GM19395 (cell line): ENCODE measurements at regions not wholly inside any gene's neighbourhood (a gene's known extent, or its start where the extent isn't known, plus 50 kb on each side); places are given as distances from the start of the nearest gene placed in this dataset.

Source experiments
- ATAC-seq: cut with Tn5 transposase; IDR thresholded peaks from one replicate; pipeline ENCODE4 v1.9.1; 2021; ENCODE audit warnings: mild to moderate bottlenecking, moderate library complexity; ENCODE audit not compliant: unreplicated experiment

DNA sequence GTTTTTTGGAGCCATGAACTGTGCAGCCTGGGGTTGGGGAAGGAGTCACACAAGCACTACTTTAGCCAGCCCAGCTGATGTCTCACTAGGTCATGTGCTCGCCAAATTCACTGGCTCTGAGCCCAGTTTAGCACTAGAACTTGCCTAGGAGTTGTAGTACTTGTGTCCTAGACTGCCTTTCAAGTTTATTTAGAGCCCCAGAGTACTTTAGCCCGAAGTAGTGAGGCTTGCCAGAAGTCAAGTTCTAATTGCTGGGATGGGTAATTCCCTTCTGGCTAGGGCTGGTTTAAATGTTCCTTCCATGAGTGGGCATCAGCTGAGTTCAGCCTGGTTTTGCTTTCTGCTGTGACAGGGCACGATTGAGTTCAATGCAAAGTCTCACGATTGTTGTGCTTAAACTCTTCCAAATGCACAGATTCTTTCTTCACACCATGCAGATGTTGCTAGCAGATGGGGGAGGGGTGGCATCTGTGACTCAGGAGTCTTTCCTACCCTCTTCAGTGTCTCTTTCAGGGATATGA is 228.2 kb upstream of the ZPLD1 start:
- no peak for ATAC-seq

DNA sequence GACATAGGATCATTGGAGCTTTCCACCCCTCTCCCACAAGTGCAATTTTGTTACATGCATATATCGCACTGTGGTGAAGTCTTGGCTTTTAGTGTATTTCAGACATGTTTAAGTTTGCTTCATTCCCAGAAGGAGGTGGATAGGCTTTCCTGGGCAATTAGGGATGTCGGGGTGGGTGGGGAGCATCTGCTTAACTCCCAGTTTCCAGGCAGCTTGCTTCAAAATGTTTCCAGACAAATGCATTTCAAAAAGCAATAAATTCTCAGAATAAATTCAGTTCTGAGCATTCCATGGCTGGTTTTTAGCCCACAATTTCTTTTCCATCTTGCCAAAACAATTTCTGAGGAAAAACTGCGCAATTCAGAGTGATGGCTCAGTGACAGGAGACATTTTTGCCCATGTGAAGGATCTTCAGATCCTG is 227.7 kb upstream of the ZPLD1 start:
- ATAC-seq: no peak

DNA sequence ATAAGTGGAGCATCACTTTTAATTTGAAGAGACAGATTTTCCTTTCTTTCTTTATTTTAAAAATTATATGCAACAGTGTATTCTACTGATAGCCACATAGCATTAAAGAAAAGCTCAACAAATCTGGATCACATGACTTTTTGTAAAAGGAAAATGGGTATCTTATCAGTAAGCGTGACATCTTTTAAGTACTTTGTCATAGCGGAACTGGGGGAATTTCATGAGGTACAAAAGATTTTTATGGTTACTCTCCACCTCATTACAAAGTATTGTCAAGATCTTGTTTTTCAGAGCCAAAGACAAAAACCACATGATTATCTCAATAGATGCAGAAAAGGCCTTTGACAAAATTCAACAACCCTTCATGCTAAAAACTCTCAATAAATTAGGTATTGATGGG is 219.6 kb upstream of the ZPLD1 start:
- ATAC-seq: no peak

DNA sequence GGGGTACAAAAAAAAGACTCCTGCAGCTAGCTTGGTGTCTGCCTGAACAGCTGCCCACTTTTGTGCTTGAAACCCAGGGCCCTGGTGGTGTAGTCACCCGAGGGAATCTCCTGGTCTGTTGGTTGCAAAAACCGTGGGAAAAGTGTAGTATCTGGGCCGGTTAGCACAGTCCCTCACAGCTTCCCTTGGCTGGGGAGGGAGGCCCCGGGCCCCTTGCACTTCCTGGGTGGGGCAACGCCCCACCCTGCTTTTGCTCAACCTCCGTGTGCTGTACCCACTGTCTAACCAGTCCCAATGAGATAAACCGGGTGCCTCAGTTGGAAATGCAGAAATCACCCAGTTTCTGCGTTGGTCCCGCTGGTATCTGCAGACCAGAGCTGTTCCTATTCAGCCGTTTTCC is 211.7 kb upstream of the ZPLD1 start:
- no peak for ATAC-seq

DNA sequence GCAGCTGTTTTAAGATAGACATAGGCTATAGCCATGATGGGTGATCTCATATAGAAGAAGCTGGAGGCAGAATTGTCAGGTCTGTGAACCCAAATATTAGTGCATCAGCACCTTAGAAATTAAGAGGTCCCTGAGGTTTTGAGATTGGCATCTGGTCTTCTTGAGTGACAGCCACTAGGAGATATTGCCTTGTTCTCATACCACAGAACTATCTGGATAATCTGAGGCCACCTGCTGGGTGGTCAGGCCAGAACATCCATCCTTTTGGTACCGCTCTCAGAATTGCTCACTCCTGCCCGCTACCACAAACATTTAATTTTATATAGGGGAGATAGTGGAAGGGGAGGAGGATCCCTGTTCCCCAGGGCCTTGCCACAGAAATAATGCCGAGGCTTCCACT is 210.6 kb upstream of the ZPLD1 start:
- ATAC-seq: peak; percentile 61

DNA sequence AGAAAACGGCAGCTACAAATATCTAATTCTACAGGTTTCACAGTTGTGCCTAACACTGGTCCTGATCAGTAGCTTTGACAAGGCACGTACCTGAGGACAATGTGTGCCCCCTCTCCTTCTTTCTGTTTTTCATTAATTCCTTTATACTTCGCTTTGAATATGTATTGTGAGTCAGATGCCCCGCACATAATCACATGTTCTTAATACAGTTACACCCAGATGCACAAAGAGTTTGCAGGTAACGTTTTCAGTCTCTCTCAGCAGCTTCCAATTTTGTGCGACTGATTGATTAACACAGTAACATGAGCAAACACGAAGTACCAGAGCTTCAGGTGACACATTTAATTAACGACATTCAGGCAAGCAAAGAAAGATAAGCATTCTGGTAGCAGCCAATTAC is 209.8 kb upstream of the ZPLD1 start:
- no peak for ATAC-seq

DNA sequence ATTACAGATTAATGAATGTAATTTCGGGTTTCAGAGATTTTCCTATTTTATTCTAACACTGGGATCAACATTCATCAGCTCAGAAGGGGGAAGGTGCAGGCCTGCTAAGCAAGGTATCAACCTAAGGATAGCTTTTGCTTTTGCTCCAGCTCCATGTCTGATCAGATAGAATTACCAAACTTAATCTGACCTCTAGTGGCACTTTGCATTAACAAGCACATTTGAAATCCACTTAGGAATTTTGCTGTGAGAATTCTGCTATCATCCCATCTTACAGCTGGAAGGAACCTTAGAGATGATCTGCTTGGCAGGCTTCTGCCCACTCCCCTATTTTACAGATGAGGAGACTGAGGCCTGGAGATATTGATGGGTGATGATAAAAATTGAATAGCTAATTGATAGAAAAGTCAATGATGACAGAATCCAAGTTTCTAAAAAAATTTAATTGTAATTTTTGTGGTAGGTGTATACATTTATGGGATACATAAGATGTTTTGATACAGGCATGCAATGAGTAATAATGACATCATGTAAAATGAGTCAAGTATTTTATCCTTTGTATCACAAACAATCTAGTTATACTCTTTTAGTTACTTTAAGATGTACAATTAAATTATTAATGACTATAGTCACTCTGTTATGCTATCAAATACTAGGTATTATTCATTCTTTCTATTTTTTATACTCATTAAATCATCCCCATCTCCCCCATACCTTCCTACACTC is 209.2 kb upstream of the ZPLD1 start:
- no peak for ATAC-seq

DNA sequence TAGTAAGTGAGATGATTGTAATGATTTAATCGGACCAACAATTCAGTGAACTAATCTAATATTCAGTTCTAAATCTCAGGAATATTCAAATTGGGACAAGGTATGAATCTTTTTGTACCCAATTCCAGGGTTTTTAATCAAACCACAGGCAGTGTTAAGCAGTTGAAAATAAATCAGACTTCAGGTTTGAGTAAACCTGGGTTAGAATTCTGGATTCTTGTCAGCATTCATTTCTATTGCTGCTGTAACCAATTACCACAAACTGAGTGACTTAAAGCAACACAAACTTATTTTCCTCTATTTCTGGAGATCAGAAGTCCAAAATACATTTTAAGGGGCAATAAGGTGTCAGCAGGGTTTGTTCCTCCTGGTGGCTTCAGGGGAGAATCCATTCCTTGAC is 208.4 kb upstream of the ZPLD1 start:
- ATAC-seq: no peak

DNA sequence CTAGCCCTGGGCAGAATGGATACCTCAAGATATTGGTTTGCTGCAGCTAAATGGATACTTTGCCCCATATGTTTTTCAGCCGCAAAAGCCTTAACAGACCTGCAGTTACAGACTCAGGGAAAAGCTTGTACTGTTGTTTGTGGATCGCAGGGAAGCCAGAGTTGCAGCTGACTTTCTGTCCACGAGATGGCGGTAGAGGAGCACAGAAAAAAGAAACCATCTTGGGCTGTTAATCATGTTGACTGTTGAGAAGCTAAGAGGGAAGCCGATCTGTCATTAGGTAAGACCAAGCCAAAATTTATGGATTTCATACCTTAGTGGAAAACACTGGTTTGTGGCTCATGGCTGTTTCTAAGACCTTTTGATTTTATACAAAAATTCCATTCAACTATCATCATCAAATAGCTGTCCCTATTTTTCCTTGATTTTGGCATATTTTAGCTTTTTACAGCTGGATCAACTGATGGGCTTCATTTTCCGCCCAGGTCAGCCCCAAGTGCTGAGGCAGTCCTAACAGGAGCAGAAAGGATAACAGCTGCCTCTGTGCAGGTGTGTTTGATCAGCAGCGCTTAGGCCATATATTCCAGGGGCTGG is 205.7 kb upstream of the ZPLD1 start:
- ATAC-seq: peak; percentile 70

DNA sequence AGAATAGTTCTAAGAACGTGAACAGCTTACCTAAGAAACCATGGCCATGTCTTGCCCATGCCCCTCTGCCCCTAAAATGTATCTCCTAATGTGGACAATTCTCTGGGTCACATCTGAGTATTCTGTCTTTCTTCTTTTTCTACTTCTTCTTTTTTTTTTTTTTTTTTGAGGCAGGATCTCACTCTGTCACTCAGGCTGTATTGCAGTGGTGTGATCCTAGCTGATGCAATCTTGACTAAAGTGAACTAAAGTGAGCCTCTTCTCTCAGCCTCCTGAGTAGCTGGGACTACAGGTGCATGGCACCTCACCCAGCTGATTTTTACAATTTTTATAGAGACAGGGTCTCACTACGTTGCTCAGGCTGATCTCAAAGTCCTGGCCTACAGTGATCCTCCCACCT is 204.8 kb upstream of the ZPLD1 start:
- ATAC-seq: no peak

DNA sequence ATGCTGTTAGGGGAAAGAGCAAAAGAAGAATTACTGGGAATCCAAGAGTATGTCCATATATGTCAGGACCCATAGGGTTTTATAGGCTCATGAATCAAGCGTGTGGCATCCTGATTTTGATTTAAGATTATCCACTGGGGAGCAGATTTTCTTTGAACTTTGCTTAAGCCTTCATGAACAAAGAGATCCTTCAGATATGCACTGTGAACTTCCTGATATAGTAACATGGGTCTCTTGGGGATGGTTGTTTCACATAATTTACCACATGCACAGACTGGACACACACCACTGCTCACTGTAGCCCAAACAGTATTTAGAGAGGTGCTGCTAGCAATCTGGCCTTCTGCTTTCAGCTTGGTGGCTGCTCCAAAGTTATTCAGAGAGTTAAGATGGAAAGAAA is 200.9 kb upstream of the ZPLD1 start:
- peak; percentile 93 for ATAC-seq

DNA sequence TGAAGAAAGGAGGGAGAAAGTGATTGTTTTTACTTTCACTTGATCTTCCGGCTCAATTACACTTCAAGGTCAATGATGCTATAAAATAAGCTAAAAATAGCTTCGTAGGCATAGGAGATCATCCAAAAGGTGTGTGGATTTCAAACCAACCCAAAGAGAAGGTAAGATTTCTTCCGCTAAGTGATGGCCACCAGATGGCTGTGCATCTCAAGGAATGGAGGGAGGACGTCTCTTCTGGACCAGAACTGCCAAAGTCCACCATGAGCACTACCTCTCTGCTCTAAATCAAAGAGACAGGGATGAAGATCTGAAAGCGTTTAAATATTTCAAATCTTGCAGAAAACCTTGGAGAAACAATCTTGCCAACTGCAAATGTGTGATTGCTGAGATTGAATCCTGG is 199.1 kb upstream of the ZPLD1 start:
- peak; percentile 46 for ATAC-seq

DNA sequence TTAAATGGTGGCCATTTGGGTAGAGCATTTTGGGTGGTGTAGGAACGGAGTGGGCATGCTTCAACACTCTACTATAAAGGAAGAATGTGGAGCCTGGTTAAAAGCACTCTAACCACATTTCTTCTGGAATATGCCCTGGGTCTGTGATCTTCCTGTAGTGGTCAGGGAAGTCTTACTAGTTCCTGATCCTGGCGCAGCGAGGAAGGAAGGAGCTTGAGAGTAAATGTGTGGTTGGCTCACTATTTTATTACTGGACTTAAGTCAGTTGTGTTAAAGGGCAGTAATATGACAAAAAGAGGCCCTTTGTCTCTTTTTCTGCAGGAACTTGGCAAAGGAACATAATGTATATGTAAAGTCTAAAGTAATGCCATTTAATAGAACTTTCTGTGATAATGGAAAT is 197.6 kb upstream of the ZPLD1 start:
- ATAC-seq: no peak

DNA sequence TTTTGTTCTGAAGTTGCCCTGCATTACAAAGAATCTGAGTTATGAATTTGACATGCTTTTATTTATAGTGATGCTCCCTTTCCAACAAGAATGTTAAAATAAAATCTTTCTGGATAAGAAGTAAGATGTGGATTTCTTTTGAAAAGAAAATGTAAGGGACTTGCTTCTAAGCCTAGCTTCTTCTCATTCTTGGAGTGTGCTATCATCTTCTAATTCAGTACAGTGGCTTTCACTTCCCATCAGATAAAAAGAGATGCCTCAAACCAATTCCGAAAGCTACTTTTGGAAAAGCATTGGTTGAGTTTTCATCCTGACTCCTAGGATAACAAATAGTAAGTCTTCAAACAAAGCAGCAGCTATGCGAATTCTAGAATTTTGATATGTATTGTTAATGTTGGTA is 197.0 kb upstream of the ZPLD1 start:
- no peak for ATAC-seq

DNA sequence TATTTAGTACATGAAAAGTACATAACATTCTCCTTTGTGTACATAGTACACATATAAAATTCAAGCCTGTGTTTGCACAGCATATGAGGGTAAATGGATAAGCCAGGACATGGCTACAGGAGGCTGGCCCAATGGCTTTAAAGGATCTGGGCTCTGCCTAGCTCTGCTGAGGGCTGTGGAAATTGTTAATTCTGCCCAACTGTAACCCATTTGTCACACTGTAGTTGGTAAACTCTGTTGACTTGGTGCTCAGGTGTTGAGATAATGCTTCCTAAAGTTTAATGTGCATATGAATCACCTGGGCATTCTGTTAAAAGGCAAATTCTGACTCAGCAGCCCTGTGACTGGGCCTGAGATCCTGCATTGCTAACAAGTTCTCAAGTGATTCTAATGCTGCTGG is 196.5 kb upstream of the ZPLD1 start:
- ATAC-seq: no peak

DNA sequence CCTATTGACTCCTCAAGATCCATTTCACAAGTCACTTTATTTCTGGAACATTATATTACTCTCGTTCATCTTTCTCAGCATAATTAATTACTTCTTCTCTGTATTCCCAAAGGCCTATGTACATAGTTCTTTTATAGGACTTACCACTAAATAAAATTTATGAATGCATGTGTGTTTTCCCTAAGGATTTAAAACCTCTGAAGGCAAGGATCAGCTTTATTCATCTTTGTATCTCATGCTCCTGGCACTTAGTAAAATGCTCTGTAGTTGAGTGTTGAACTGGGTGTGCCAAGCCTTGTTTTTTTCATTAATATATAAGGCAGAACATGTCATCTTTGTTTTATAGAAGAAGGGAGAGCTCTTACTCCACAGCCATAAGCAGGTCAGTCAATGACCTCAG is 194.1 kb upstream of the ZPLD1 start:
- no peak for ATAC-seq

DNA sequence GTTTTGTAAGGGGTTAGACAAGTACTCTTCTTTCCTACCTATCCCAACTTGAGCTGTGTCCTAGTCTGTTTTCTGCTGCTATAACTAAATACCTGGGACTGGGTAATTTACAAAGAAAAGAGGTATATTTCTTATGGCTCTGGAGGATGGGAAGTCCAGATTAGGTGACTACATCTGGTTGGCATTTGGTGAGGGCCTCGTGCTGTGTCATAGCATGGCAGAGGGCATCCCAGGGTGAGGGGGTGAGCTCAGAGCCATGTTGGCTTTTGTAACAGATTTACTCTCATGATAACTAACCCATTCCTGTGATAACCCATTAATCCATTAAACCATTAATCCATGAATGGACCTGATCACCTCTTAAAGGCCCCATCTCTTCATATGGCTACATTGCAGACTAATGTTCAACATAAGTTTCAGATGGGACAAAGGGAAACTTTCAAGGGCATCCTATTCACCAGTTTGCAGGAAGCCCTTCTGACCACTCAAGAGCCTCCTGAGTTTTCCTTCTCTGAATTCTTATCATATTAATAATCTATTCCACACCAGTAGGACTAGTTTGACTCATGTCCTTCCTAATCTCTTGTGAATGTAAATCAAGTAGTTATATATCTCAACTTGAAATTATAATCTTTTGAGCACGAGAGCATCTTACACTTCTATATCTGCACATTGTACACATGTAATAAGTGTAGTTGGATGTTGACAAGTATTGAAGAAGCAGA is 185.7 kb upstream of the ZPLD1 start:
- ATAC-seq: no peak

DNA sequence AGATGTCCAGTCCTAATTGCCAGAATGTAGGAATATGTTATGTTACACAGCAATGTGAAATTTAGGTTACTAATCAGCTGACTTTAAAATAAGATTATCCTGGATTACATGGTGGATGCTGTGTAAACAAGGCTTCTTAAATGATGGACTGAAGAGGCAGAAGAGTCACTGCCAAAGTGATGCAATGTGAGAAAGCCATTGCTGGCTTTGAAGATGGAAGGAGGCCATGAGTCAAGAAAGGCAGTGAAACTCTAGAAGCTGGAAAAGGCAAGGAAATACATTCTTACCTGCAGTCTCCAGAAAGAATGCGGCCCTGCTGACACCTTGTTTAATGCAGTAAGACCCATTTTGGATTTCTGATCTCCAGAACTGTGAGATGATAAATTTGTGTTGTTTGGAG is 179.1 kb upstream of the ZPLD1 start:
- ATAC-seq: no peak

DNA sequence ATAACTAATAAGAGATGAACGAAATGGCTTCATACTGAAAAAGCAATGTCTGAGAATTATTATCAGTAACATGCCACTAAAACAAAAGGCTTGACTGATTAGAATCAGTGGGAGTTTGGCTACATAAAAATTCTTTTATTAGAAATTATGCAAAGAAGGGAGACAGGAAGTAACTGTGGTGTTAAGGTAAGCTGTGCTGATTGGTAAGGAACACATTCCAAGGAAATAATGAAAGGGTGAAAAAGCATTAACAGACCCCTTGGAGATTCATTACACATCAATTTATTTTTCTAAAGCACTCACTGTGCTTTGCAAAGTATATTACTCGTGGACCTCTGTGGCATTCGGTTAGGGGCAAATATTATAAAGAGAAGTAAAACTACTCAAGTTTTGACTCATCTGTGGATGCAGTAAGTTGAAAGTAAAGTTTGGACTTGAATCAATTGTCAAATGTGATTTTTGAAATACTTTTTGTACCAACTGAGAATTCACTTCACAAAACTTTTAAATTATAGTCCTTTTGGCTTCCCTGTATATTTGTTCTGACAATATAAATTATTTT is 176.1 kb upstream of the ZPLD1 start:
- ATAC-seq: no peak

DNA sequence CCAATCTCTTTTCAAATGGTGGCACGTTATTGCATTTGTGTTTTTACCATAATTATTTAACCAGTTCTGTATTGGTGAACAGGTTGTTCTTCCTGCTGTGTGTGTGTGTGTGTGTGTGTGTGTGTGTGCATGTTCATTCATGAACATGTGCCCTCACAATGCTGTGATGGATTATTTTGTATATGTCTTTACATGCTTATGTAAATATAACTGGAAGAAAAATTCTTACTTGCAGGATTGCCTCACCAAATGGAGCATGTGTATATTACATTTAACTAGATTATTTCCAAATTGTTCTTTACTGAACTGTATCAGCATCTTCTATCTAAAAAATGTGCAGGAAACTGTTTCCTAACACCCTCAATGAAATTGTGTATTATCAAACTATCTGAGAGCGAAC is 175.2 kb upstream of the ZPLD1 start:
- ATAC-seq: no peak

DNA sequence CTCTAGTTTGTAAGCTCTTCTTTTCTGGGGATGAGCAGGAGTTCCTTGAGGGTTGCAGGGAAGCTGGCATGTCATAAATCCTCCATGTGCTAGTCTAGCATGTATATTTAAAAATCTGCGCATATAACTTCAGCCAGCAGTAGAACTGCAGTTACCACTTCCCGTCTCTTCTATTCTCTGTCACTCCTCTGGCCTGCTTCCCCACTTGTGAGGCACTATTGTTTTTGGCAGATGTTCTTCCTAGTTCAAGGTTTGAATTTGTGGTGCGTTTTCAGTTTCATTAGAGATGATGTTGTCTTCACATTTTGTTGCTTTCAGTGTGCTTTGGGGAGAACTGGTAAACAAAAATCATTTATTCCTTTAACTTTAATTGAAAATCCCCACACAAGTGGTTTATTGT is 169.1 kb upstream of the ZPLD1 start:
- peak; percentile 81 for ATAC-seq

DNA sequence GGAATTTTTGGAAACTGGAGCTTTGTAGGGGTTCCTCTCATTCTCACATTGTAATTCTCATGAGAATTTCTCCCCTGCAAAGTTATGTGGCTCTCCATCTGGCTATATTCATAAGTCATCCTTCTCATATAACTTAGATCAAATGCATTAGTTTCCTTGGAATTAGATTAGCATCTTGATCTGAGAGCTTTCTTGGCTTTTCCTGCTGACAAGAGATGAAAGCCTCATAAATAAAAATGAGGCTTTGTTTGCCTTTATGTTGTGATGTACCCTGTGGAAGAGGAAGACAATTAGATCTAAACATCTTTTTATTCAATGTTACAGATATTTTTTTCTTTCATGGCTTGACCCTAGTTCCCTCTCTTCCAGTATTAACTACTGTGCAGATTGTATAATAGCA is 165.4 kb upstream of the ZPLD1 start:
- no peak for ATAC-seq
